Panc1 (cell line): ENCODE measurements at regions not wholly inside any gene's neighbourhood (a gene's known extent, or its start where the extent isn't known, plus 50 kb on each side); places are given as distances from the start of the nearest gene placed in this dataset.

ENCODE experiments used
- ATAC-seq: fragments of 200-7000 bp; cut with Tn5 transposase; 2 replicates; pipeline ENCODE4 v1.9.1; 2020; ENCODE audit warnings: mild to moderate bottlenecking, moderate library complexity
- BruUV-seq: library from RNA; stranded (reverse); fragments of 400-500 nt; replicated peaks from 2 replicates; lab custom pipeline; 2021; lab: Mats Ljungman, UMichigan
- CTCF ChIA-PET: fragments of 300-600 bp; sonication (Branson Sonifier 250); formaldehyde crosslinking; loops from one replicate; lab custom pipeline; 2022; ENCODE audit warnings: antibody characterized with exemption; lab: Charles Lee
- POLR2A ChIA-PET: fragments of 300-600 bp; sonication (Branson Sonifier 250); formaldehyde crosslinking; loops from one replicate; lab custom pipeline; 2022; ENCODE audit warnings: antibody characterized with exemption; lab: Charles Lee
- DNase-seq: peaks from one replicate; pipeline ENCODE4 v3.0.0-alpha.2; 2010; ENCODE audit warnings: low read depth, low spot score
- H3K27ac ChIP-seq: 2 replicates; pipeline ENCODE4 v1.5.1; 2011; ENCODE audit warnings: mild to moderate bottlenecking, low read length, inconsistent platforms
- H3K27me3 ChIP-seq: fragments of 200-500 bp; sonication (Bioruptor generic); 2 replicates; pipeline ENCODE4 v1.6.0; 2014; ENCODE audit warnings: low read length, inconsistent platforms; ENCODE audit not compliant: control insufficient read depth, insufficient read depth
- H3K36me3 ChIP-seq: fragments of 200-500 bp; sonication (Bioruptor generic); 2 replicates; pipeline ENCODE4 v1.5.1; 2014; ENCODE audit warnings: inconsistent platforms, mild to moderate bottlenecking, low read length, moderate library complexity; ENCODE audit not compliant: control insufficient read depth, insufficient read depth
- H3K4me1 ChIP-seq: 2 replicates; pipeline ENCODE4 v1.5.1; 2011; ENCODE audit warnings: inconsistent platforms, mild to moderate bottlenecking, low read length, moderate library complexity; ENCODE audit not compliant: control insufficient read depth, insufficient read depth
- H3K4me3 ChIP-seq, 2 experiments: 2 replicates each; pipeline ENCODE4 v1.5.1; 2011 to 2012; ENCODE audit warnings: low read depth in 2 of 2, low read length in 2 of 2, mild to moderate bottlenecking in 2 of 2, inconsistent platforms in 1 of 2, moderate library complexity in 1 of 2
- H3K9me3 ChIP-seq: fragments of 200-500 bp; sonication (Bioruptor generic); 2 replicates; pipeline ENCODE4 v1.5.1; 2014; ENCODE audit warnings: low read depth, mild to moderate bottlenecking, inconsistent platforms, low read length, moderate library complexity; ENCODE audit not compliant: control insufficient read depth, insufficient read depth
- CTCF ChIP-seq: fragments of 450-650 bp; IDR thresholded peaks from 2 replicates; pipeline ENCODE4 v1.5.1; 2017; ENCODE audit warnings: mild to moderate bottlenecking
- POLR2AphosphoS5 ChIP-seq: IDR thresholded peaks from 2 replicates; pipeline ENCODE4 v1.6.1; 2012; ENCODE audit warnings: mild to moderate bottlenecking, low read depth, low read length, moderate library complexity
- REST ChIP-seq, 2 experiments: IDR thresholded peaks; 2 replicates each; pipeline ENCODE4 v1.6.1; 2011 to 2012; ENCODE audit warnings: low read depth in 2 of 2, control low read depth in 1 of 2, low read length in 1 of 2, mild to moderate bottlenecking in 1 of 2, moderate library complexity in 1 of 2; ENCODE audit not compliant: insufficient read depth in 1 of 2
- SIN3A ChIP-seq: IDR thresholded peaks from 2 replicates; pipeline ENCODE4 v1.6.1; 2012; ENCODE audit warnings: low read depth, mild to moderate bottlenecking, low read length, moderate library complexity, borderline replicate concordance; ENCODE audit not compliant: insufficient read depth
- TCF7L2 ChIP-seq: IDR thresholded peaks from 2 replicates; pipeline ENCODE4 v1.6.1; 2011; ENCODE audit warnings: mild to moderate bottlenecking, low read depth, low read length, inconsistent platforms
- in situ Hi-C: cut with HindIII; loops from 2 replicates; pipeline ENCODE4 v1.10.0; 2016; ENCODE audit warnings: low sequenced_read_pairs, low pct_unique_long_range_greater_than_20kb
- intact Hi-C: fragments of 100-400 bp; cut with micrococcal nuclease; formaldehyde crosslinking; loops from one replicate; pipeline ENCODE4 v1.10.0; 2022; ENCODE audit not compliant: unreplicated experiment

- no peaks in the 10 kb centered on the region for H3K4me1 ChIP-seq
- in situ Hi-C loops, result no loop called here
- no peak overlapping the region for H3K27ac ChIP-seq
- intact Hi-C loops, result no loop called here
- DNase-seq, result no peak
- H3K9me3 ChIP-seq, result no peaks in the 10 kb centered on the region
- no peak overlapping the region for H3K4me3 ChIP-seq
- ChIA-PET CTCF (no interaction called here), POLR2A (no interaction called here)
- H3K27me3 ChIP-seq, result no peaks in the 10 kb centered on the region
- H3K36me3 ChIP-seq, result no peaks in the 10 kb centered on the region
- no peak for ATAC-seq
- no TSS peak for BruUV-seq
- TF ChIP-seq CTCF, result no peak
- TF ChIP-seq REST (IDR thresholded peaks at IDR 0.05; ENCODE audit: insufficient read depth in 1 of 2, low read depth in 2 of 2, low read length in 1 of 2), result no peak
- TF ChIP-seq POLR2AphosphoS5, result no peak
- no peak for TF ChIP-seq SIN3A
- no peak for TF ChIP-seq TCF7L2
These were observed 266.7 kb downstream of the IL20RB start for GRCh38 chr3:137224464-137224863.

GRCh38 chr3:137242836-137243400 lies 285.1 kb downstream of the IL20RB start:
- Histone ChIP-seq H3K27ac (no peak overlapping the region), H3K27me3 (no peaks in the 10 kb centered on the region), H3K4me1 (no peaks in the 10 kb centered on the region), H3K9me3 (no peaks in the 10 kb centered on the region), H3K4me3 (no peak overlapping the region), H3K36me3 (no peaks in the 10 kb centered on the region)
- in situ Hi-C loops, result no loop called here
- DNase-seq, result no peak
- no peak for ATAC-seq
- ChIA-PET CTCF (no interaction called here), POLR2A (no interaction called here)
- BruUV-seq, result no TSS peak
- intact Hi-C loops, result no loop called here
- TF ChIP-seq CTCF (no peak), TCF7L2 (no peak), POLR2AphosphoS5 (no peak), REST (IDR thresholded peaks at IDR 0.05; ENCODE audit: insufficient read depth in 1 of 2, low read depth in 2 of 2, low read length in 1 of 2) (no peak), SIN3A (no peak)
